BE2C (cell line): ENCODE measurements at regions not wholly inside any gene's neighbourhood (a gene's known extent, or its start where the extent isn't known, plus 50 kb on each side); places are given as distances from the start of the nearest gene placed in this dataset.

Experiments
- DNase-seq: peaks from one replicate; pipeline ENCODE4 v3.0.0-alpha.2; 2020
- H3K27me3 ChIP-seq: fragments of 250-450 bp; sonication (Bioruptor Pico); 2 replicates; pipeline ENCODE4 v1.5.1; 2020; ENCODE audit warnings: mild to moderate bottlenecking
- H3K36me3 ChIP-seq: fragments of 250-450 bp; sonication (Bioruptor Pico); 2 replicates; pipeline ENCODE4 v1.5.1; 2020; ENCODE audit warnings: mild to moderate bottlenecking
- H3K4me1 ChIP-seq: fragments of 250-450 bp; sonication (Bioruptor Pico); 2 replicates; pipeline ENCODE4 v1.5.1; 2020
- H3K4me3 ChIP-seq: 2 replicates; pipeline ENCODE4 v1.5.1; 2011; ENCODE audit warnings: low read depth, low read length
- H3K9me3 ChIP-seq: fragments of 250-450 bp; sonication (Bioruptor Pico); 2 replicates; pipeline ENCODE4 v1.5.1; 2020
- CTCF ChIP-seq: IDR thresholded peaks from 2 replicates; pipeline ENCODE4 v1.5.1; 2012; ENCODE audit warnings: mild to moderate bottlenecking, low read depth, low read length

- no peak overlapping the region for H3K4me3 ChIP-seq
- H3K4me1 ChIP-seq: peaks cover 6% of the 10 kb centered on the region; the same call in 1 of the 2 replicates
- H3K9me3 ChIP-seq: no peaks in the 10 kb centered on the region
- H3K27me3 ChIP-seq: no peaks in the 10 kb centered on the region
- no peak for DNase-seq
- H3K36me3 ChIP-seq: no peaks in the 10 kb centered on the region
- no peak for TF ChIP-seq CTCF
Measured at GRCh38 chr1:197850918-197851317, 51.5 kb upstream of the C1orf53 start.

GRCh38 chr1:197850042-197850441 lies 52.4 kb upstream of the C1orf53 start:
- Histone ChIP-seq H3K4me3 (no peak overlapping the region), H3K9me3 (no peaks in the 10 kb centered on the region), H3K27me3 (no peaks in the 10 kb centered on the region), H3K4me1 (peaks cover 6% of the 10 kb centered on the region; the same call in 1 of the 2 replicates), H3K36me3 (no peaks in the 10 kb centered on the region)
- no peak for TF ChIP-seq CTCF
- peak; percentile 23 for DNase-seq

- Histone ChIP-seq H3K4me3 (no peak overlapping the region), H3K4me1 (peaks cover 6% of the 10 kb centered on the region; the same call in 1 of the 2 replicates), H3K9me3 (no peaks in the 10 kb centered on the region), H3K27me3 (no peaks in the 10 kb centered on the region), H3K36me3 (no peaks in the 10 kb centered on the region)
- TF ChIP-seq CTCF: no peak
- no peak for DNase-seq
Measured at GRCh38 chr1:197848350-197848749, 54.1 kb upstream of the C1orf53 start.

- no peak overlapping the region for H3K4me3 ChIP-seq
- no peak for DNase-seq
- TF ChIP-seq CTCF: no peak
- H3K36me3 ChIP-seq: no peaks in the 10 kb centered on the region
- H3K9me3 ChIP-seq: no peaks in the 10 kb centered on the region
- H3K4me1 ChIP-seq: peaks cover 6% of the 10 kb centered on the region; the same call in 1 of the 2 replicates
- no peaks in the 10 kb centered on the region for H3K27me3 ChIP-seq
Measured at GRCh38 chr1:197845886-197846285, 56.5 kb upstream of the C1orf53 start.

GRCh38 chr1:197844651-197845050 lies 57.8 kb upstream of the C1orf53 start:
- Histone ChIP-seq H3K27me3 (no peaks in the 10 kb centered on the region), H3K36me3 (no peaks in the 10 kb centered on the region), H3K9me3 (no peaks in the 10 kb centered on the region), H3K4me1 (0 out of 2 replicates have a peak, but pooled peaks cover 1% of the 10 kb centered on the region), H3K4me3 (no peak overlapping the region)
- no peak for TF ChIP-seq CTCF
- DNase-seq: no peak

GRCh38 chr1:197843401-197843800 lies 59.0 kb upstream of the C1orf53 start:
- Histone ChIP-seq H3K9me3 (no peaks in the 10 kb centered on the region), H3K4me1 (no peaks in the 10 kb centered on the region), H3K4me3 (no peak overlapping the region), H3K36me3 (no peaks in the 10 kb centered on the region), H3K27me3 (no peaks in the 10 kb centered on the region)
- no peak for TF ChIP-seq CTCF
- no peak for DNase-seq
